ENCODE measurements at regions not wholly inside any gene's neighbourhood (a gene's known extent, or its start where the extent isn't known, plus 50 kb on each side); places are given as distances from the start of the nearest gene placed in this dataset.

DNA sequence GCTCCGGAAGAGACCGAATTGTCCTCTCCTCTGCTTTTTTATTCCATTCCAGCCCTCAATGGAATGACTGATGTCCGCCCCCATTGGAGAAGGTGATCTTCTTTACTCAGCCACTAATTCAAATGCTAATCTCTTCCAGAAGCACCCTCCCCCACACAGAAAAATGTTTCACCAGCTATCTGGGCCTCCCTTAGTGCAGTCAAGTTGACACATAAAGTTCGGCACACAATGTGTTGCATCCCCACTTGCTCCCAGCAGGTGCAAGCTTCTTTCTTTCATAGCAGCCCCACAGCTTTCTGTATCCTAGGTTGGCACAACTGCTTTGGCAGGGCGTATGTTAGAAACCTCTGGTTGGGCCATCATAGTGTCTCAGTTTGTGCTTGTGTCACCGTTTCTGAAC is 73.3 kb upstream of the TLR3 start:
- ChIA-PET POLR2A (no interaction called here), CTCF (no interaction called here)
- intact Hi-C loops (cut with micrococcal nuclease; ENCODE audit: unreplicated experiment): no loop called here
- Histone ChIP-seq H3K9me3 (no peaks in the 10 kb centered on the region), H3K27me3 (replicated peaks; ENCODE audit: control insufficient read depth, insufficient read depth, low read length) (no peaks in the 10 kb centered on the region), H3K4me3 (ENCODE audit: low read depth, low read length) (no peak overlapping the region), H3K4me1 (no peaks in the 10 kb centered on the region), H3K36me3 (ENCODE audit: control insufficient read depth, insufficient read depth, low read length) (no peaks in the 10 kb centered on the region)
- TF ChIP-seq CTCF (IDR thresholded peaks at IDR 0.05; ENCODE audit: insufficient read depth in 1 of 2, low read depth in 1 of 2, low read length in 1 of 2, severe bottlenecking in 1 of 2, unreplicated experiment in 1 of 2): no peak
- Mint-ChIP-seq H3K9me3 (ENCODE audit: unreplicated experiment) (peaks cover 9% of the 10 kb centered on the region), H3K27me3 (ENCODE audit: insufficient read depth, unreplicated experiment) (no peaks in the 10 kb centered on the region), H3K4me3 (ENCODE audit: unreplicated experiment) (no peak overlapping the region), H3K36me3 (ENCODE audit: insufficient read depth, unreplicated experiment) (no peaks in the 10 kb centered on the region), H3K27ac (ENCODE audit: unreplicated experiment) (no peak overlapping the region), H3K4me1 (ENCODE audit: low read depth, unreplicated experiment) (no peaks in the 10 kb centered on the region)
- no TSS peak for BruUV-seq (replicated peaks)
- DNase-seq: no peak

DNA sequence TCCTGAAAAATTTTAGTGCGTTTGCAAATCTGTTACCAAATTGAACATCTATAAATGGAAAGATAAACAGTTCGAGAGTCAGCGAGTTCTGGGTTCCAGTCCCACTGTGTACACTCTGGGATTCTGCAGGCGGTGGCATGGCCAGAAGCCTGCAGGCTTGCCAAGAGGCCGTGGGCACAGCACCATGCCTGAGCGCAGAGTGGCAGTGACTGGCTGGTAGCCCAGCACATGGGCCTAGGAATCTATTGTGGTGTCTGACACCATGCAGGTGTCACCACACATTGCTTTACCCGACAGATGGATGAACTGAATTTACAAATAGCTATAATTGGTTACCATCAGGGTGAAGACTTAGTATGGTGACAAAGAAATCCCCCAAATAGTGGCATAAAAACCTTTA is 71.7 kb upstream of the TLR3 start:
- POLR2A ChIA-PET: no interaction called here

GRCh38 chr4:185998791-185999190 is 70.2 kb upstream of the TLR3 start:
- CTCF ChIA-PET: no interaction called here
- H3K36me3 Mint-ChIP-seq (ENCODE audit: insufficient read depth, unreplicated experiment): no peaks in the 10 kb centered on the region
- POLR2A ChIA-PET: no interaction called here
- Histone ChIP-seq H3K4me3 (ENCODE audit: low read depth, low read length) (no peak overlapping the region), H3K4me1 (no peaks in the 10 kb centered on the region), H3K9me3 (no peaks in the 10 kb centered on the region), H3K36me3 (ENCODE audit: control insufficient read depth, insufficient read depth, low read length) (no peaks in the 10 kb centered on the region), H3K27me3 (replicated peaks; ENCODE audit: control insufficient read depth, insufficient read depth, low read length) (no peaks in the 10 kb centered on the region)
- H3K4me1 Mint-ChIP-seq (ENCODE audit: low read depth, unreplicated experiment): no peaks in the 10 kb centered on the region
- TF ChIP-seq CTCF (IDR thresholded peaks at IDR 0.05; ENCODE audit: insufficient read depth in 1 of 2, low read depth in 1 of 2, low read length in 1 of 2, severe bottlenecking in 1 of 2, unreplicated experiment in 1 of 2): no peak
- peaks cover 9% of the 10 kb centered on the region for H3K9me3 Mint-ChIP-seq (ENCODE audit: unreplicated experiment)
- no TSS peak for BruUV-seq (replicated peaks)
- intact Hi-C loops (cut with micrococcal nuclease; ENCODE audit: unreplicated experiment): no loop called here
- no peaks in the 10 kb centered on the region for H3K27me3 Mint-ChIP-seq (ENCODE audit: insufficient read depth, unreplicated experiment)
- no peak for DNase-seq
- H3K4me3 Mint-ChIP-seq (ENCODE audit: unreplicated experiment): no peak overlapping the region
- H3K27ac Mint-ChIP-seq (ENCODE audit: unreplicated experiment): no peak overlapping the region

More for the DNA sequence above, 71.7 kb upstream of the TLR3 start:
- intact Hi-C loops (cut with micrococcal nuclease; ENCODE audit: unreplicated experiment): no loop called here
- H3K36me3 Mint-ChIP-seq (ENCODE audit: insufficient read depth, unreplicated experiment): no peaks in the 10 kb centered on the region
- no peaks in the 10 kb centered on the region for H3K27me3 Mint-ChIP-seq (ENCODE audit: insufficient read depth, unreplicated experiment)
- BruUV-seq (replicated peaks): no TSS peak
- no peaks in the 10 kb centered on the region for H3K27me3 ChIP-seq (replicated peaks; ENCODE audit: control insufficient read depth, insufficient read depth, low read length)
- H3K36me3 ChIP-seq (ENCODE audit: control insufficient read depth, insufficient read depth, low read length): no peaks in the 10 kb centered on the region
- no peak overlapping the region for H3K4me3 ChIP-seq (ENCODE audit: low read depth, low read length)
- CTCF ChIA-PET: no interaction called here
- no peaks in the 10 kb centered on the region for H3K9me3 ChIP-seq
- no peaks in the 10 kb centered on the region for H3K4me1 ChIP-seq
- no peak overlapping the region for H3K4me3 Mint-ChIP-seq (ENCODE audit: unreplicated experiment)
- DNase-seq: no peak
- H3K27ac Mint-ChIP-seq (ENCODE audit: unreplicated experiment): no peak overlapping the region
- peaks cover 9% of the 10 kb centered on the region for H3K9me3 Mint-ChIP-seq (ENCODE audit: unreplicated experiment)
- H3K4me1 Mint-ChIP-seq (ENCODE audit: low read depth, unreplicated experiment): no peaks in the 10 kb centered on the region
- no peak for TF ChIP-seq CTCF (IDR thresholded peaks at IDR 0.05; ENCODE audit: insufficient read depth in 1 of 2, low read depth in 1 of 2, low read length in 1 of 2, severe bottlenecking in 1 of 2, unreplicated experiment in 1 of 2)
